HEK293 (cell line): ENCODE measurements at regions not wholly inside any gene's neighbourhood (a gene's known extent, or its start where the extent isn't known, plus 50 kb on each side); places are given as distances from the start of the nearest gene placed in this dataset.

ENCODE experiments used
- CTCF ChIA-PET: fragments of 350-600 bp; formaldehyde crosslinking; extraction: SDS; loops from one replicate; lab custom pipeline; 2021; ENCODE audit warnings: antibody characterized with exemption; lab: Yijun Ruan, JAX
- POLR2A ChIA-PET: fragments of 300-600 bp; formaldehyde crosslinking; extraction: SDS; loops from one replicate; lab custom pipeline; 2020; ENCODE audit warnings: antibody characterized with exemption, inconsistent platforms; lab: Yijun Ruan, JAX
- H3K27ac ChIP-seq: fragments of 200-500 bp; sonication (Bioruptor generic); 2 replicates; pipeline ENCODE4 v1.5.1; 2014; ENCODE audit warnings: low read depth, low read length, control low read depth, inconsistent platforms; ENCODE audit errors: extremely low read depth
- H3K36me3 ChIP-seq, 2 experiments: fragments of 200-500 bp in 1 of 2; sonication (Bioruptor generic) in 1 of 2; 1 replicate in 1 of 2; 2 replicates in 1 of 2; pipeline ENCODE4 v1.5.1; 2014 to 2017; ENCODE audit warnings: inconsistent platforms in 2 of 2, low read length in 2 of 2; ENCODE audit not compliant: control insufficient read depth in 2 of 2, insufficient read depth in 1 of 2
- H3K4me1 ChIP-seq: fragments of 200-500 bp; sonication (Bioruptor generic); 2 replicates; pipeline ENCODE4 v1.5.1; 2014; ENCODE audit warnings: mild to moderate bottlenecking, low read length, inconsistent platforms; ENCODE audit not compliant: control insufficient read depth, insufficient read depth
- H3K4me3 ChIP-seq: 2 replicates; pipeline ENCODE4 v1.5.1; 2011; ENCODE audit warnings: low read depth, mild to moderate bottlenecking, control low read depth, low read length, moderate library complexity
- H3K9me3 ChIP-seq: fragments of 200-500 bp; sonication (Bioruptor generic); 2 replicates; pipeline ENCODE4 v1.5.1; 2014; ENCODE audit warnings: low read depth, low read length, inconsistent platforms; ENCODE audit not compliant: control insufficient read depth, insufficient read depth
- BCL11A ChIP-seq: fragments of 450-650 bp; formaldehyde crosslinking; IDR thresholded peaks from 2 replicates; pipeline ENCODE4 v1.5.1; 2016; ENCODE audit warnings: low read depth, missing biosample characterization, missing genetic modification characterization
- FEZF1 ChIP-seq: fragments of 450-650 bp; formaldehyde crosslinking; IDR thresholded peaks from 2 replicates; pipeline ENCODE4 v1.5.1; 2016; ENCODE audit warnings: missing biosample characterization, missing genetic modification characterization
- GFI1B ChIP-seq: fragments of 450-650 bp; formaldehyde crosslinking; IDR thresholded peaks from 2 replicates; pipeline ENCODE4 v1.5.1; 2016; ENCODE audit warnings: missing biosample characterization, missing genetic modification characterization
- GLI2 ChIP-seq: fragments of 450-650 bp; formaldehyde crosslinking; IDR thresholded peaks from 2 replicates; pipeline ENCODE4; 2017; ENCODE audit warnings: missing biosample characterization, missing genetic modification characterization, low read depth, borderline replicate concordance
- HOXD13 ChIP-seq: sonication (generic); formaldehyde crosslinking; IDR thresholded peaks from 2 replicates; pipeline ENCODE4 v1.8.0; 2022; ENCODE audit warnings: missing genetic modification reagents, borderline replicate concordance
- IKZF3 ChIP-seq: fragments of 450-650 bp; IDR thresholded peaks from 2 replicates; pipeline ENCODE4 v1.5.0; 2018; ENCODE audit warnings: missing biosample characterization, mild to moderate bottlenecking, missing genetic modification characterization, moderate library complexity
- OVOL3 ChIP-seq: fragments of 450-650 bp; formaldehyde crosslinking; IDR thresholded peaks from 2 replicates; pipeline ENCODE4 v1.5.1; 2016; ENCODE audit warnings: missing biosample characterization, missing genetic modification characterization
- PRDM4 ChIP-seq: fragments of 450-650 bp; formaldehyde crosslinking; IDR thresholded peaks from 2 replicates; pipeline ENCODE4 v1.5.1; 2017; ENCODE audit warnings: missing biosample characterization, missing genetic modification characterization
- SCRT2 ChIP-seq: fragments of 450-650 bp; formaldehyde crosslinking; IDR thresholded peaks from 2 replicates; pipeline ENCODE4 v1.5.1; 2016; ENCODE audit warnings: missing biosample characterization, missing genetic modification characterization
- TSHZ1 ChIP-seq: fragments of 450-650 bp; formaldehyde crosslinking; IDR thresholded peaks from 2 replicates; pipeline ENCODE4 v1.5.1; 2016; ENCODE audit warnings: missing biosample characterization, missing genetic modification characterization, borderline replicate concordance
- WT1 ChIP-seq: fragments of 450-650 bp; formaldehyde crosslinking; IDR thresholded peaks from 2 replicates; pipeline ENCODE4 v1.5.1; 2016; ENCODE audit warnings: missing biosample characterization, missing genetic modification characterization
- ZBTB17 ChIP-seq: fragments of 450-650 bp; formaldehyde crosslinking; IDR thresholded peaks from 2 replicates; pipeline ENCODE4 v1.5.1; 2016; ENCODE audit warnings: missing biosample characterization, missing genetic modification characterization
- ZBTB44 ChIP-seq: fragments of 450-650 bp; IDR thresholded peaks from 2 replicates; pipeline ENCODE4 v1.5.1; 2018; ENCODE audit warnings: missing biosample characterization, mild to moderate bottlenecking, missing genetic modification characterization
- ZBTB48 ChIP-seq: fragments of 450-650 bp; formaldehyde crosslinking; IDR thresholded peaks from 2 replicates; pipeline ENCODE4 v1.5.1; 2016; ENCODE audit warnings: missing biosample characterization, missing genetic modification characterization
- ZBTB8A ChIP-seq: fragments of 450-650 bp; formaldehyde crosslinking; IDR thresholded peaks from 2 replicates; pipeline ENCODE4 v1.5.1; 2016; ENCODE audit warnings: missing biosample characterization, missing genetic modification characterization
- ZEB2 ChIP-seq: fragments of 450-650 bp; formaldehyde crosslinking; IDR thresholded peaks from 2 replicates; pipeline ENCODE4 v1.5.1; 2016; ENCODE audit warnings: missing biosample characterization, missing genetic modification characterization
- ZNF18 ChIP-seq: fragments of 450-650 bp; formaldehyde crosslinking; IDR thresholded peaks from 2 replicates; pipeline ENCODE4 v1.5.1; 2016; ENCODE audit warnings: missing biosample characterization, missing genetic modification characterization
- ZNF280C ChIP-seq: fragments of 450-650 bp; formaldehyde crosslinking; IDR thresholded peaks from 2 replicates; pipeline ENCODE4 v1.5.1; 2016; ENCODE audit warnings: missing biosample characterization, missing genetic modification characterization
- ZNF335 ChIP-seq: fragments of 450-650 bp; formaldehyde crosslinking; conservative IDR thresholded peaks from 2 replicates; pipeline ENCODE4 v1.5.1; 2016; ENCODE audit warnings: missing biosample characterization, missing genetic modification characterization
- ZNF426 ChIP-seq: fragments of 450-650 bp; formaldehyde crosslinking; IDR thresholded peaks from 2 replicates; pipeline ENCODE4 v1.5.1; 2017; ENCODE audit warnings: missing biosample characterization, missing genetic modification characterization, mild to moderate bottlenecking, inconsistent platforms, moderate library complexity
- ZNF555 ChIP-seq: fragments of 450-650 bp; formaldehyde crosslinking; conservative IDR thresholded peaks from 2 replicates; pipeline ENCODE4 v1.5.1; 2017; ENCODE audit warnings: missing biosample characterization, mild to moderate bottlenecking, missing genetic modification characterization, inconsistent platforms
- ZNF585B ChIP-seq: fragments of 450-650 bp; formaldehyde crosslinking; IDR thresholded peaks from 2 replicates; pipeline ENCODE4 v1.5.1; 2016; ENCODE audit warnings: missing biosample characterization, missing genetic modification characterization
- ZNF596 ChIP-seq: fragments of 450-650 bp; IDR thresholded peaks from 2 replicates; pipeline ENCODE4 v1.5.0; 2018; ENCODE audit warnings: missing biosample characterization, mild to moderate bottlenecking, missing genetic modification characterization, moderate library complexity
- ZNF768 ChIP-seq: fragments of 450-650 bp; formaldehyde crosslinking; IDR thresholded peaks from 2 replicates; pipeline ENCODE4 v1.5.1; 2018; ENCODE audit warnings: missing biosample characterization, mild to moderate bottlenecking, missing genetic modification characterization
- ZNF791 ChIP-seq: fragments of 450-650 bp; formaldehyde crosslinking; IDR thresholded peaks from 2 replicates; pipeline ENCODE4 v1.5.1; 2016; ENCODE audit warnings: missing biosample characterization, missing genetic modification characterization
- ZNF837 ChIP-seq: fragments of 450-650 bp; formaldehyde crosslinking; IDR thresholded peaks from 2 replicates; pipeline ENCODE4 v1.5.1; 2016; ENCODE audit warnings: missing biosample characterization, missing genetic modification characterization

GRCh38 chr13:99871249-99871898, 100.2 kb downstream of the ZIC5 start:
- Histone ChIP-seq H3K27ac (no peak overlapping the region), H3K4me3 (no peak overlapping the region)
- POLR2A ChIA-PET = no interaction called here
- TF ChIP-seq SCRT2 (tag by site-specific recombination) = no peak
- 0 out of 2 replicates have a peak, but pooled peaks have one; percentile 2 for TF ChIP-seq ZNF335 (tag by site-specific recombination)
- peak; percentile 27; the same call in 1 of the 2 replicates for TF ChIP-seq ZBTB17 (tag by site-specific recombination)
- TF ChIP-seq ZNF837 (tag by site-specific recombination) = no peak
- TF ChIP-seq ZBTB44 (tag by site-specific recombination) = peak; percentile 99
- TF ChIP-seq WT1 (tag by site-specific recombination) = peak; percentile 67
- peak; percentile 62; the same call in 1 of the 2 replicates for TF ChIP-seq BCL11A (tag by site-specific recombination)
- peak; percentile 44; the same call in 1 of the 2 replicates for TF ChIP-seq ZNF18 (tag by site-specific recombination)
- no peak for TF ChIP-seq HOXD13 (CRISPR knock-in tag)
- peak; percentile 72 for TF ChIP-seq PRDM4 (tag by site-specific recombination)
- TF ChIP-seq GFI1B = peak; percentile 43; the same call in 1 of the 2 replicates
- TF ChIP-seq IKZF3 = peak; percentile 78
- TF ChIP-seq ZNF585B (tag by site-specific recombination) = no peak
- peak; percentile 91 for TF ChIP-seq FEZF1 (tag by site-specific recombination)
- TF ChIP-seq ZBTB48 (tag by site-specific recombination) = no peak
- 0 out of 2 replicates have a peak, but pooled peaks have one; percentile 28 for TF ChIP-seq ZNF596
- TF ChIP-seq ZNF280C = no peak
- TF ChIP-seq ZNF555 = no peak
- 0 out of 2 replicates have a peak, but pooled peaks have one; percentile 18 for TF ChIP-seq GLI2 (tag by site-specific recombination)
- no peak for TF ChIP-seq ZNF426 (tag by site-specific recombination)
- no peak for TF ChIP-seq ZNF791 (tag by site-specific recombination)
- peak; percentile 56; the same call in 1 of the 2 replicates for TF ChIP-seq TSHZ1 (tag by site-specific recombination)
- 0 out of 2 replicates have a peak, but pooled peaks have one; percentile 21 for TF ChIP-seq ZBTB8A (tag by site-specific recombination)
- TF ChIP-seq ZNF768 (tag by site-specific recombination) = no peak
- TF ChIP-seq OVOL3 (tag by site-specific recombination) = peak; percentile 61; the same call in 1 of the 2 replicates
- 0 out of 2 replicates have a peak, but pooled peaks have one; percentile 39 for TF ChIP-seq ZEB2 (tag by site-specific recombination)

More at GRCh38 chr13:99871249-99871898, 100.2 kb downstream of the ZIC5 start:
- Histone ChIP-seq H3K9me3 (no peaks in the 10 kb centered on the region), H3K36me3 (no peaks in the 10 kb centered on the region), H3K4me1 (peaks cover 17% of the 10 kb centered on the region)
- CTCF ChIA-PET = no interaction called here
